DND-41 (cell line): ENCODE measurements at regions not wholly inside any gene's neighbourhood (a gene's known extent, or its start where the extent isn't known, plus 50 kb on each side); places are given as distances from the start of the nearest gene placed in this dataset.

Experiments used
- EZH2 ChIP-seq: IDR thresholded peaks from 3 replicates; pipeline ENCODE4 v1.6.1; 2012; ENCODE audit warnings: borderline replicate concordance, low read depth, mild to moderate bottlenecking, moderate library complexity, low read length, inconsistent platforms; ENCODE audit not compliant: severe bottlenecking
- TF ChIP-seq, protein P1 (sequence below): IDR thresholded peaks from 2 replicates; pipeline ENCODE4 v1.5.1; 2012; ENCODE audit warnings: borderline replicate concordance, low read length, moderate library complexity, mild to moderate bottlenecking; ENCODE audit not compliant: poor library complexity, severe bottlenecking; ENCODE audit errors: extremely low read depth

GRCh38 chr2:18362696-18363095, 197.8 kb downstream of the RDH14 start:
- TF ChIP-seq, protein P1, sequence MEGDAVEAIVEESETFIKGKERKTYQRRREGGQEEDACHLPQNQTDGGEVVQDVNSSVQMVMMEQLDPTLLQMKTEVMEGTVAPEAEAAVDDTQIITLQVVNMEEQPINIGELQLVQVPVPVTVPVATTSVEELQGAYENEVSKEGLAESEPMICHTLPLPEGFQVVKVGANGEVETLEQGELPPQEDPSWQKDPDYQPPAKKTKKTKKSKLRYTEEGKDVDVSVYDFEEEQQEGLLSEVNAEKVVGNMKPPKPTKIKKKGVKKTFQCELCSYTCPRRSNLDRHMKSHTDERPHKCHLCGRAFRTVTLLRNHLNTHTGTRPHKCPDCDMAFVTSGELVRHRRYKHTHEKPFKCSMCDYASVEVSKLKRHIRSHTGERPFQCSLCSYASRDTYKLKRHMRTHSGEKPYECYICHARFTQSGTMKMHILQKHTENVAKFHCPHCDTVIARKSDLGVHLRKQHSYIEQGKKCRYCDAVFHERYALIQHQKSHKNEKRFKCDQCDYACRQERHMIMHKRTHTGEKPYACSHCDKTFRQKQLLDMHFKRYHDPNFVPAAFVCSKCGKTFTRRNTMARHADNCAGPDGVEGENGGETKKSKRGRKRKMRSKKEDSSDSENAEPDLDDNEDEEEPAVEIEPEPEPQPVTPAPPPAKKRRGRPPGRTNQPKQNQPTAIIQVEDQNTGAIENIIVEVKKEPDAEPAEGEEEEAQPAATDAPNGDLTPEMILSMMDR = no peak
- no peak for TF ChIP-seq EZH2
